ENCODE measurements at regions not wholly inside any gene's neighbourhood (a gene's known extent, or its start where the extent isn't known, plus 50 kb on each side); places are given as distances from the start of the nearest gene placed in this dataset.

- no peak for TF ChIP-seq CTCF (IDR thresholded peaks at IDR 0.05 in 4 of 5, conservative IDR thresholded peaks at IDR 0.05 in 1 of 5)
- no peak for TF ChIP-seq POLR2A (IDR thresholded peaks at IDR 0.05)
Observed at GRCh38 chr6:14212020-14212419, 94.4 kb downstream of the CD83 start.
